H1 (cell line): ENCODE measurements at regions not wholly inside any gene's neighbourhood (a gene's known extent, or its start where the extent isn't known, plus 50 kb on each side); places are given as distances from the start of the nearest gene placed in this dataset.

Source experiments
- CTCF ChIA-PET: fragments of 300-600 bp; sonication (Branson Sonifier 250); formaldehyde crosslinking; loops from one replicate; lab custom pipeline; 2021; ENCODE audit not compliant: partially characterized antibody; lab: Charles Lee
- POLR2A ChIA-PET: fragments of 300-600 bp; sonication (Branson Sonifier 250); formaldehyde crosslinking; loops from one replicate; lab custom pipeline; 2021; ENCODE audit warnings: inconsistent platforms; ENCODE audit not compliant: partially characterized antibody; lab: Charles Lee
- DNase-seq, 2 experiments: peaks; one replicate each; pipeline versions ENCODE4 v3.0.0 to v3.0.0-alpha.2; 2010 to 2022; ENCODE audit warnings: low spot score in 2 of 2, low read depth in 1 of 2, mixed read lengths in 1 of 2
- FAIRE-seq: peaks from 2 replicates; lab custom pipeline; 2011; peaks lifted over from hg19 to GRCh38; lab: Jason Lieb, UNC
- H2AFZ ChIP-seq: 2 replicates; pipeline ENCODE4 v1.8.1; 2012; ENCODE audit warnings: low read length, inconsistent platforms
- H2AK5ac ChIP-seq: 2 replicates; pipeline ENCODE4 v1.6.1; 2013; ENCODE audit warnings: low read depth, low read length
- H2BK120ac ChIP-seq: replicated peaks from 2 replicates; pipeline ENCODE3; 2013; ENCODE audit warnings: low read depth, low read length, inconsistent platforms
- H2BK12ac ChIP-seq: 2 replicates; pipeline ENCODE4 v1.6.1; 2013; ENCODE audit warnings: low read depth, low read length
- H2BK15ac ChIP-seq: 2 replicates; pipeline ENCODE4 v1.6.1; 2013; ENCODE audit warnings: low read length
- H2BK20ac ChIP-seq: 2 replicates; pipeline ENCODE4 v1.6.1; 2013; ENCODE audit warnings: low read length
- H2BK5ac ChIP-seq: 2 replicates; pipeline ENCODE4 v1.6.1; 2013; ENCODE audit warnings: low read depth, low read length
- H3K14ac ChIP-seq: 2 replicates; pipeline ENCODE4 v1.6.1; 2013; ENCODE audit warnings: inconsistent platforms; ENCODE audit not compliant: insufficient read length
- H3K18ac ChIP-seq: 2 replicates; pipeline ENCODE4 v1.6.1; 2013; ENCODE audit warnings: low read length; ENCODE audit errors: extremely low read depth
- H3K23ac ChIP-seq: 2 replicates; pipeline ENCODE4 v1.6.1; 2013; ENCODE audit warnings: inconsistent platforms; ENCODE audit not compliant: insufficient read length
- H3K23me2 ChIP-seq: 2 replicates; pipeline ENCODE4 v1.6.1; 2013; ENCODE audit warnings: low read depth, low read length
- H3K27ac ChIP-seq: 2 replicates; pipeline ENCODE4 v1.6.1; 2011; ENCODE audit warnings: low read depth, low read length, inconsistent platforms
- H3K27me3 ChIP-seq, 4 experiments: replicated peaks in 1 of 4; 1 replicate in 1 of 4; 2 replicates in 3 of 4; pipeline versions ENCODE4 v1.6.1 to v1.8.1; 2011 to 2013; ENCODE audit warnings: low read length in 3 of 4, mild to moderate bottlenecking in 3 of 4, inconsistent platforms in 2 of 4, mixed read lengths in 2 of 4, moderate library complexity in 1 of 4; ENCODE audit not compliant: control insufficient read depth in 3 of 4, insufficient read depth in 3 of 4; ENCODE audit errors: extremely low read depth in 1 of 4
- H3K36me3 ChIP-seq, 4 experiments: 2 replicates each; pipeline versions ENCODE4 v1.6.1 to v1.8.1; 2011 to 2013; ENCODE audit warnings: mild to moderate bottlenecking in 4 of 4, low read length in 3 of 4, moderate library complexity in 2 of 4, control low read depth in 1 of 4, inconsistent platforms in 1 of 4; ENCODE audit not compliant: insufficient read depth in 4 of 4, control insufficient read depth in 2 of 4
- H3K4ac ChIP-seq: replicated peaks from 2 replicates; pipeline ENCODE3; 2013; ENCODE audit warnings: low read length, low read depth, mixed read lengths, inconsistent platforms; ENCODE audit not compliant: insufficient read length
- H3K4me1 ChIP-seq, 4 experiments: replicated peaks in 1 of 4; 1 replicate in 1 of 4; 2 replicates in 3 of 4; pipeline versions ENCODE4 v1.6.1 to v1.8.1; 2011 to 2013; ENCODE audit warnings: low read length in 3 of 4, inconsistent platforms in 2 of 4, mixed read lengths in 1 of 4; ENCODE audit not compliant: insufficient read depth in 4 of 4, control insufficient read depth in 3 of 4
- H3K4me2 ChIP-seq, 2 experiments: 2 replicates each; pipeline versions ENCODE4 v1.6.1 to v1.8.1; 2011 to 2013; ENCODE audit warnings: low read depth in 2 of 2, low read length in 2 of 2, control low read depth in 1 of 2, inconsistent platforms in 1 of 2, mild to moderate bottlenecking in 1 of 2; ENCODE audit not compliant: insufficient read depth in 1 of 2
- H3K4me3 ChIP-seq, 4 experiments: fragments of 200-600, 300-600 bp in 1 of 4; sonication (generic), shearing (Covaris generic), sonication (Bioruptor Twin) in 1 of 4; 2 replicates each; pipeline versions ENCODE4 v1.5.1 to v1.8.1; 2011 to 2016; ENCODE audit warnings: low read length in 4 of 4, low read depth in 3 of 4, control low read depth in 2 of 4, inconsistent platforms in 2 of 4, mild to moderate bottlenecking in 2 of 4, mixed read lengths in 1 of 4, moderate library complexity in 1 of 4; ENCODE audit not compliant: insufficient read depth in 2 of 4; ENCODE audit errors: extremely low read depth in 1 of 4
- H3K56ac ChIP-seq: replicated peaks from 2 replicates; pipeline ENCODE3; 2013; ENCODE audit warnings: low read depth, mild to moderate bottlenecking, mixed read lengths, low read length, inconsistent platforms; ENCODE audit not compliant: insufficient read length
- H3K79me1 ChIP-seq: 2 replicates; pipeline ENCODE4 v1.6.1; 2013; ENCODE audit warnings: low read depth, low read length, control low read depth
- H3K79me2 ChIP-seq, 2 experiments: 2 replicates each; pipeline versions ENCODE4 v1.6.1 to v1.8.1; 2012 to 2013; ENCODE audit warnings: low read length in 2 of 2, mild to moderate bottlenecking in 2 of 2, inconsistent platforms in 1 of 2; ENCODE audit not compliant: insufficient read depth in 2 of 2, control insufficient read depth in 1 of 2
- H3K9ac ChIP-seq, 4 experiments: replicated peaks in 1 of 4; 1 replicate in 1 of 4; 2 replicates in 3 of 4; pipeline versions ENCODE4 v1.6.1 to v1.8.1; 2011 to 2013; ENCODE audit warnings: low read depth in 3 of 4, low read length in 3 of 4, control low read depth in 2 of 4, mild to moderate bottlenecking in 2 of 4, moderate library complexity in 2 of 4, inconsistent platforms in 1 of 4; ENCODE audit errors: extremely low read depth in 1 of 4
- H3K9me3 ChIP-seq, 2 experiments: 2 replicates each; pipeline versions ENCODE4 v1.6.1 to v1.8.1; 2012 to 2013; ENCODE audit warnings: mild to moderate bottlenecking in 2 of 2, moderate library complexity in 2 of 2, control low read depth in 1 of 2, inconsistent platforms in 1 of 2, low read depth in 1 of 2, low read length in 1 of 2, mixed read lengths in 1 of 2; ENCODE audit not compliant: insufficient read depth in 2 of 2
- H4K20me1 ChIP-seq, 2 experiments: replicated peaks in 1 of 2; 2 replicates each; pipeline versions ENCODE3 to v1.8.1; 2011 to 2013; ENCODE audit warnings: inconsistent platforms in 2 of 2, low read length in 2 of 2, mild to moderate bottlenecking in 1 of 2; ENCODE audit not compliant: insufficient read depth in 2 of 2, control insufficient read depth in 1 of 2
- H4K5ac ChIP-seq: 2 replicates; pipeline ENCODE4 v1.6.1; 2013; ENCODE audit warnings: low read length, low read depth, mixed read lengths, inconsistent platforms; ENCODE audit not compliant: insufficient read length
- H4K8ac ChIP-seq: 2 replicates; pipeline ENCODE4 v1.8.0; 2013; ENCODE audit warnings: mild to moderate bottlenecking, moderate library complexity, low read length, inconsistent platforms; ENCODE audit not compliant: insufficient read depth; ENCODE audit errors: extremely low read depth
- H4K91ac ChIP-seq: replicated peaks from 2 replicates; pipeline ENCODE3; 2013; ENCODE audit warnings: low read length, mixed read lengths, inconsistent platforms; ENCODE audit not compliant: insufficient read length
- BCL11A ChIP-seq, 2 experiments: IDR thresholded peaks; one replicate each; pipeline ENCODE4 v1.6.1; 2011; ENCODE audit warnings: low read depth in 2 of 2, low read length in 2 of 2, mild to moderate bottlenecking in 2 of 2
- CBX5 ChIP-seq: fragments of 300-800, 300-1000 bp; sonication (generic); IDR thresholded peaks from 2 replicates; pipeline ENCODE4 v1.7.1; 2016; ENCODE audit warnings: antibody characterized with exemption, low read length, low read depth
- CEBPB ChIP-seq: IDR thresholded peaks from 2 replicates; pipeline ENCODE4 v1.6.1; 2012; ENCODE audit warnings: low read depth, low read length
- CHD2 ChIP-seq: IDR thresholded peaks from 2 replicates; pipeline ENCODE4 v1.6.1; 2012; ENCODE audit warnings: low read length, improper control_type of control experiment
- GABPA ChIP-seq: IDR thresholded peaks from 2 replicates; pipeline ENCODE4 v1.6.1; 2011; ENCODE audit warnings: mild to moderate bottlenecking, low read length, moderate library complexity, borderline replicate concordance; ENCODE audit not compliant: insufficient read depth
- HDAC2 ChIP-seq, 2 experiments: fragments of 300-600 bp in 1 of 2; sonication (generic) in 1 of 2; IDR thresholded peaks; 2 replicates each; pipeline ENCODE4 v1.6.1; 2011 to 2012; ENCODE audit warnings: low read depth in 2 of 2, low read length in 2 of 2, mild to moderate bottlenecking in 2 of 2, moderate library complexity in 2 of 2, borderline replicate concordance in 1 of 2, inconsistent platforms in 1 of 2
- HDAC6 ChIP-seq: IDR thresholded peaks from one replicate; pipeline ENCODE4 v1.7.1; 2012; ENCODE audit warnings: low read depth, mild to moderate bottlenecking, inconsistent platforms, low read length, moderate library complexity
- MAFK ChIP-seq: IDR thresholded peaks from 2 replicates; pipeline ENCODE4 v1.6.1; 2012; ENCODE audit warnings: low read depth, mild to moderate bottlenecking, improper control_type of control experiment, low read length
- PHF8 ChIP-seq: fragments of 200-600 bp; sonication (generic); conservative IDR thresholded peaks from 2 replicates; pipeline ENCODE4 v1.7.1; 2012; ENCODE audit warnings: low read depth, mild to moderate bottlenecking, inconsistent platforms, low read length, moderate library complexity
- POLR2A ChIP-seq, 2 experiments: IDR thresholded peaks; 1 replicate in 1 of 2; 2 replicates in 1 of 2; pipeline ENCODE4 v1.6.1; 2011; ENCODE audit warnings: low read depth in 2 of 2, low read length in 2 of 2, mild to moderate bottlenecking in 2 of 2; ENCODE audit errors: control extremely low read depth in 1 of 2
- POU5F1 ChIP-seq: IDR thresholded peaks from 2 replicates; pipeline ENCODE4 v1.6.1; 2011; ENCODE audit warnings: low read depth, mild to moderate bottlenecking, low read length, moderate library complexity
- RBBP5 ChIP-seq: IDR thresholded peaks from 2 replicates; pipeline ENCODE4 v1.7.1; 2012; ENCODE audit warnings: low read depth, mild to moderate bottlenecking, inconsistent platforms, low read length, moderate library complexity, borderline replicate concordance
- SIRT6 ChIP-seq: IDR thresholded peaks from one replicate; pipeline ENCODE4 v1.7.1; 2012; ENCODE audit warnings: low read length, inconsistent platforms
- TAF1 ChIP-seq: IDR thresholded peaks from 2 replicates; pipeline ENCODE4 v1.6.1; 2011; ENCODE audit warnings: mild to moderate bottlenecking, low read depth, low read length
- WGBS, 2 experiments: shearing (Covaris generic) in 1 of 2; methylation state at CpG; one replicate each; pipeline versions ENCODE4 v1.1.6 to v1.1.7; 2013 to 2015; ENCODE audit warnings: low lambda C conversion rate in 2 of 2, mixed read lengths in 2 of 2, inconsistent platforms in 1 of 2, low coverage in 1 of 2, missing lambda C conversion rate in 1 of 2; ENCODE audit not compliant: insufficient replicate concordance in 2 of 2, insufficient coverage in 1 of 2, insufficient read length in 1 of 2; ENCODE audit errors: extremely low coverage in 1 of 2, missing lambda C conversion rate in 1 of 2; 5-methylcytosine and 5-hydroxymethylcytosine counted together

- H3K79me2 ChIP-seq, result no peaks in the 10 kb centered on the region
- no peak overlapping the region for H3K18ac ChIP-seq
- CTCF ChIA-PET, result no interaction called here
- no peak overlapping the region for H3K27ac ChIP-seq
- H3K36me3 ChIP-seq, result no peaks in the 10 kb centered on the region
- no peak overlapping the region for H3K4me3 ChIP-seq
- no peak overlapping the region for H2BK20ac ChIP-seq
- no peak overlapping the region for H2BK15ac ChIP-seq
- H4K91ac ChIP-seq, result no peak overlapping the region
- POLR2A ChIA-PET, result no interaction called here
- H2BK120ac ChIP-seq, result no peak overlapping the region
- no peak overlapping the region for H4K5ac ChIP-seq
- H4K8ac ChIP-seq, result no peak overlapping the region
- no peak overlapping the region for H2AFZ ChIP-seq
- H3K4me2 ChIP-seq, result no peak overlapping the region
- H3K23ac ChIP-seq, result no peak overlapping the region
- H2AK5ac ChIP-seq, result no peak overlapping the region
- H3K4ac ChIP-seq, result no peak overlapping the region
- no peak overlapping the region for H3K9ac ChIP-seq
- H2BK5ac ChIP-seq, result no peak overlapping the region
- H3K27me3 ChIP-seq, result no peaks in the 10 kb centered on the region
- no peaks in the 10 kb centered on the region for H3K79me1 ChIP-seq
- no peaks in the 10 kb centered on the region for H4K20me1 ChIP-seq
- no peak for DNase-seq
- WGBS, 2 experiments, result 91% methylated on average over 4 of the region's 5 CpGs; no CpG with 5 or more reads in 1 of the 2 experiments
- H3K9me3 ChIP-seq, result no peaks in the 10 kb centered on the region
- H3K14ac ChIP-seq, result no peak overlapping the region
- no peak overlapping the region for H3K56ac ChIP-seq
- no peak overlapping the region for H2BK12ac ChIP-seq
- FAIRE-seq, result no peak
- H3K4me1 ChIP-seq, result no peaks in the 10 kb centered on the region
- H3K23me2 ChIP-seq, result no peaks in the 10 kb centered on the region
- TF ChIP-seq PHF8, result no peak
- no peak for TF ChIP-seq POLR2A (IDR thresholded peaks at IDR 0.05; ENCODE audit: control extremely low read depth in 1 of 2, low read depth in 2 of 2, low read length in 2 of 2)
- TF ChIP-seq HDAC2 (IDR thresholded peaks at IDR 0.05; ENCODE audit: borderline replicate concordance in 1 of 2, low read depth in 2 of 2, low read length in 2 of 2), result no peak
- TF ChIP-seq CHD2, result no peak
- no peak for TF ChIP-seq HDAC6
- no peak for TF ChIP-seq CBX5
- TF ChIP-seq MAFK, result no peak
- no peak for TF ChIP-seq GABPA
- TF ChIP-seq BCL11A (IDR thresholded peaks at IDR 0.05; ENCODE audit: low read depth in 2 of 2, low read length in 2 of 2), result no peak
- TF ChIP-seq POU5F1, result no peak
- TF ChIP-seq RBBP5, result no peak
- no peak for TF ChIP-seq CEBPB
- TF ChIP-seq SIRT6, result no peak
- no peak for TF ChIP-seq TAF1
Observed at GRCh38 chrX:19182785-19183184, 60.5 kb upstream of the ADGRG2 start.
